Left forelimb (tissue), 1 donor: ENCODE measurements at regions not wholly inside any gene's neighbourhood (a gene's known extent, or its start where the extent isn't known, plus 50 kb on each side); places are given as distances from the start of the nearest gene placed in this dataset.
"Not testable (repeated sequence)": the region's sequence is repeated elsewhere in the genome, so short reads cannot be mapped to it uniquely, and the experiment has no call there.

Experiments used
- DNase-seq: peaks from one replicate; pipeline ENCODE4 v3.0.0-alpha.2; 2018; ENCODE audit warnings: low spot score

GRCh38 chr10:47166808-47167581 is 133.0 kb upstream of the GDF10 start:
- not testable (repeated sequence) for DNase-seq

- DNase-seq = no peak
Observed at GRCh38 chr10:47167591-47167990, 132.4 kb upstream of the GDF10 start.

- DNase-seq = no peak
Observed at GRCh38 chr10:47169581-47169980, 130.4 kb upstream of the GDF10 start.

- DNase-seq = no peak
Observed at GRCh38 chr10:47173929-47174442, 126.0 kb upstream of the GDF10 start.

- DNase-seq = no peak
Observed at GRCh38 chr10:47175181-47176123, 124.5 kb upstream of the GDF10 start.

- DNase-seq = no peak
Observed at GRCh38 chr10:47176206-47176902, 123.6 kb upstream of the GDF10 start.

- DNase-seq = no peak
Observed at GRCh38 chr10:47176903-47177868, 122.8 kb upstream of the GDF10 start.

- DNase-seq = no peak
Observed at GRCh38 chr10:47178537-47179290, 121.3 kb upstream of the GDF10 start.

GRCh38 chr10:47179291-47179647 is 120.7 kb upstream of the GDF10 start:
- DNase-seq = no peak

GRCh38 chr10:47181052-47181849 is 118.7 kb upstream of the GDF10 start:
- no peak for DNase-seq

GRCh38 chr10:47182934-47183703 is 116.9 kb upstream of the GDF10 start:
- no peak for DNase-seq

GRCh38 chr10:47183704-47184041 is 116.3 kb upstream of the GDF10 start:
- no peak for DNase-seq

GRCh38 chr10:47184273-47184672 is 115.7 kb upstream of the GDF10 start:
- no peak for DNase-seq

- no peak for DNase-seq
Observed at GRCh38 chr10:47184724-47185330, 115.2 kb upstream of the GDF10 start.

- DNase-seq = no peak
Observed at GRCh38 chr10:47186941-47187340, 113.1 kb upstream of the GDF10 start.

- no peak for DNase-seq
Observed at GRCh38 chr10:47187592-47187991, 112.4 kb upstream of the GDF10 start.

GRCh38 chr10:47188156-47188555 is 111.8 kb upstream of the GDF10 start:
- no peak for DNase-seq

GRCh38 chr10:47189802-47190201 is 110.2 kb upstream of the GDF10 start:
- no peak for DNase-seq
